PC-3 (cell line): ENCODE measurements at regions not wholly inside any gene's neighbourhood (a gene's known extent, or its start where the extent isn't known, plus 50 kb on each side); places are given as distances from the start of the nearest gene placed in this dataset.

Experiments used
- ATAC-seq: fragments of 200-7000 bp; cut with Tn5 transposase; 2 replicates; pipeline ENCODE4 v1.9.1; 2020; ENCODE audit warnings: mild to moderate bottlenecking, moderate library complexity
- BruUV-seq: library from RNA; stranded (reverse); fragments of 400-500 nt; replicated peaks from 2 replicates; lab custom pipeline; 2021; lab: Mats Ljungman, UMichigan
- CTCF ChIA-PET: fragments of 300-600 bp; sonication (Branson Sonifier 250); formaldehyde crosslinking; loops from one replicate; lab custom pipeline; 2022; ENCODE audit warnings: antibody characterized with exemption; lab: Charles Lee
- POLR2A ChIA-PET: fragments of 300-600 bp; sonication (Branson Sonifier 250); formaldehyde crosslinking; loops from one replicate; lab custom pipeline; 2022; ENCODE audit warnings: antibody characterized with exemption; ENCODE audit not compliant: unreplicated experiment; lab: Charles Lee
- DNase-seq: peaks from one replicate; pipeline ENCODE4 v3.0.0-alpha.2; 2015
- H2AFZ ChIP-seq: fragments of 300-600 bp; sonication (generic); 2 replicates; pipeline ENCODE4 v1.6.0; 2016; ENCODE audit warnings: antibody characterized with exemption, low read length
- H3F3A ChIP-seq: fragments of 300-600 bp; sonication (generic); one replicate; pipeline ENCODE4 v1.6.0; 2017; ENCODE audit warnings: antibody characterized with exemption, low read length, control low read depth, mild to moderate bottlenecking; ENCODE audit not compliant: unreplicated experiment
- H3K27ac ChIP-seq: fragments of 300-600 bp; sonication (generic); 2 replicates; pipeline ENCODE4 v1.5.1; 2016; ENCODE audit warnings: mild to moderate bottlenecking, low read length
- H3K27me3 ChIP-seq: fragments of 300-600 bp; sonication (generic); 2 replicates; pipeline ENCODE4 v1.6.1; 2016; ENCODE audit warnings: low read length, mixed read lengths
- H3K36me3 ChIP-seq: fragments of 300-600 bp; sonication (generic); 2 replicates; pipeline ENCODE4 v1.6.1; 2016; ENCODE audit warnings: low read depth, mixed run types, low read length, mixed read lengths
- H3K4me1 ChIP-seq: fragments of 300-600 bp; sonication (generic); 2 replicates; pipeline ENCODE4 v1.5.1; 2016; ENCODE audit warnings: low read length; ENCODE audit not compliant: insufficient read depth
- H3K4me2 ChIP-seq: fragments of 300-600 bp; sonication (generic); 2 replicates; pipeline ENCODE4 v1.6.0; 2016; ENCODE audit warnings: low read length
- H3K4me3 ChIP-seq: fragments of 300-600 bp; sonication (generic); 2 replicates; pipeline ENCODE4 v1.5.1; 2016; ENCODE audit warnings: mild to moderate bottlenecking, low read length, mixed read lengths
- H3K79me2 ChIP-seq: fragments of 300-600 bp; sonication (generic); 2 replicates; pipeline ENCODE4 v1.6.1; 2017; ENCODE audit warnings: low read length, mixed read lengths
- H3K9ac ChIP-seq: fragments of 300-600 bp; sonication (generic); 2 replicates; pipeline ENCODE4 v1.6.0; 2016; ENCODE audit warnings: mild to moderate bottlenecking, low read length
- H3K9me2 ChIP-seq: fragments of 300-600 bp; sonication (generic); replicated peaks from 2 replicates; pipeline ENCODE4 v1.6.1; 2016; ENCODE audit warnings: mixed run types, low read length, mixed read lengths
- H3K9me3 ChIP-seq: fragments of 300-600 bp; sonication (generic); 2 replicates; pipeline ENCODE4 v1.6.1; 2016; ENCODE audit warnings: low read length, mixed read lengths
- H4K20me1 ChIP-seq: fragments of 300-600 bp; sonication (generic); 2 replicates; pipeline ENCODE4 v1.6.1; 2016; ENCODE audit warnings: low read length, mixed read lengths
- CTCF ChIP-seq: fragments of 300-600 bp; sonication (generic); conservative IDR thresholded peaks from 2 replicates; pipeline ENCODE4 v1.5.1; 2017; ENCODE audit warnings: antibody characterized with exemption, low read depth, mild to moderate bottlenecking, low read length
- EZH2 ChIP-seq: fragments of 300-600 bp; sonication (generic); IDR thresholded peaks from one replicate; pipeline ENCODE4 v1.6.1; 2017; ENCODE audit warnings: antibody characterized with exemption, mild to moderate bottlenecking, low read length; ENCODE audit not compliant: unreplicated experiment
- EZH2phosphoT487 ChIP-seq: fragments of 300-600 bp; sonication (generic); IDR thresholded peaks from 2 replicates; pipeline ENCODE4 v1.6.1; 2018; ENCODE audit warnings: mild to moderate bottlenecking, antibody characterized with exemption, low read length, borderline replicate concordance
- intact Hi-C: fragments of 100-400 bp; cut with micrococcal nuclease; formaldehyde crosslinking; loops from 2 replicates; pipeline ENCODE4 v1.9.0; 2023

DNA sequence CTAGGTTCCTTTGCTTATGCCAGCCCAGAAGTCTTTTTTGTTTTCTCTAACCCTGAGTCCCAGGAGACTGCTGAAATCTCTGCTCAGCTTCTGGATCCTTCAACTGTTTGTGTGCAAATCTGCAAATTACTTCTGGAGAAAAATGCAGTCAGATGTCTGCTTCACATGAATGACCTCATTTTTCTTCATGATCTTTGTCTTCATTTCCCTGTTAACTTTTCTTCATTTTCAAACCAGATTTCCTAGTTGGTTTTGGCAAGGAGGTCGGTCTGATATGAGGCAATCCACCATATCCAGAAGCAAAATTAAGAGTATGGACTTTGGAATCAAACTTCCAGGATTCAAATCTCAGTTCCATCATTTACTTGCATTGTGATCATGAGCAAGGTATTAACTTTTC is 66.8 kb downstream of the ZNF503 start:
- H3K4me2 ChIP-seq, result no peak overlapping the region
- CTCF ChIA-PET, result no interaction called here
- no peak for ATAC-seq
- H3K4me1 ChIP-seq, result no peaks in the 10 kb centered on the region
- intact Hi-C loops, result no loop called here
- no peaks in the 10 kb centered on the region for H3K79me2 ChIP-seq
- H3K36me3 ChIP-seq, result no peaks in the 10 kb centered on the region
- no peak overlapping the region for H3K27ac ChIP-seq
- no peak overlapping the region for H2AFZ ChIP-seq
- no peaks in the 10 kb centered on the region for H3K9me2 ChIP-seq
- H3K4me3 ChIP-seq, result no peak overlapping the region
- H4K20me1 ChIP-seq, result no peaks in the 10 kb centered on the region
- TF ChIP-seq CTCF (no peak), EZH2 (no peak), EZH2phosphoT487 (no peak)
- peaks cover 11% of the 10 kb centered on the region for H3K27me3 ChIP-seq
- H3K9ac ChIP-seq, result no peak overlapping the region
- no peaks in the 10 kb centered on the region for H3F3A ChIP-seq
- DNase-seq, result no peak
- no TSS peak for BruUV-seq
- H3K9me3 ChIP-seq, result no peaks in the 10 kb centered on the region
- POLR2A ChIA-PET, result no interaction called here

DNA sequence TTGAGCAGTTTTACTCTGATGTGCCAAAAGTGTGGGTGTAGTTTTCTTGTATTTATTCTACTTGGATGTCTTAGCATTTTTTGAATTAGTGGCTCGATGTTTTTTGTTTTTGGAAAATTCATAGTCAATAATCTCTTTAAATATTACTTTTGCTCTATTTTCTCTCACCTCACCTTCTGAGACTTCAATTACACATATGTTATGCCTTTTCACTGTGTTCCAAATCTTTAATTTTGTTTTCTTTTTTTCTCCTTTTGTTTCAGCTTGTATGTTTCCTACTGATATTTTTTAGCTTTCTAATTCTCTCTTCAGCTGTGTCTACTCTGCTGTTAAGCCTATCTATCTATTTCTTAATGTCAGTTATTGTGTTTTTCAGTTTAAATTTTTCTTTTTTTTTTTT is 69.5 kb downstream of the ZNF503 start:
- DNase-seq (no peak), ATAC-seq (no peak)
- H3K4me3 ChIP-seq, result no peak overlapping the region
- no peak overlapping the region for H3K27ac ChIP-seq
- 0 out of 2 replicates have a peak, but pooled peaks cover 11% of the 10 kb centered on the region for H3K27me3 ChIP-seq
- no peaks in the 10 kb centered on the region for H4K20me1 ChIP-seq
- intact Hi-C loops, result no loop called here
- H3K9me2 ChIP-seq, result no peaks in the 10 kb centered on the region
- no peak overlapping the region for H3K9ac ChIP-seq
- BruUV-seq, result no TSS peak
- TF ChIP-seq EZH2, result no peak
- TF ChIP-seq EZH2phosphoT487, result no peak
- TF ChIP-seq CTCF, result no peak
- no peaks in the 10 kb centered on the region for H3K79me2 ChIP-seq
- H2AFZ ChIP-seq, result no peak overlapping the region
- POLR2A ChIA-PET, result no interaction called here
- H3K9me3 ChIP-seq, result no peaks in the 10 kb centered on the region
- no peaks in the 10 kb centered on the region for H3K4me1 ChIP-seq
- no peaks in the 10 kb centered on the region for H3K36me3 ChIP-seq
- CTCF ChIA-PET, result no interaction called here
- H3K4me2 ChIP-seq, result no peak overlapping the region
- H3F3A ChIP-seq, result no peaks in the 10 kb centered on the region

- ChIA-PET CTCF (no interaction called here), POLR2A (interaction anchor here (0.6 kb wide), 1 partner anchor 13 kb away, joined by 3 read pairs; no protein-coding TSS in a partner anchor)
- Histone ChIP-seq H4K20me1 (no peaks in the 10 kb centered on the region), H3K4me3 (no peak overlapping the region), H3K4me2 (no peak overlapping the region), H3K9ac (no peak overlapping the region), H3K9me3 (no peaks in the 10 kb centered on the region), H2AFZ (no peak overlapping the region), H3K27me3 (peaks cover 15% of the 10 kb centered on the region; the same call in 1 of the 2 replicates), H3K4me1 (no peaks in the 10 kb centered on the region), H3K27ac (no peak overlapping the region), H3K9me2 (no peaks in the 10 kb centered on the region), H3K79me2 (no peaks in the 10 kb centered on the region), H3F3A (no peaks in the 10 kb centered on the region), H3K36me3 (no peaks in the 10 kb centered on the region)
- intact Hi-C loops, result no loop called here
- ATAC-seq (no peak), DNase-seq (no peak)
- TF ChIP-seq EZH2phosphoT487 (no peak), EZH2 (no peak), CTCF (no peak)
- no TSS peak for BruUV-seq
Observed at GRCh38 chr10:75331081-75331480, 70.5 kb downstream of the ZNF503 start.
